HCT116 (cell line): ENCODE measurements at regions not wholly inside any gene's neighbourhood (a gene's known extent, or its start where the extent isn't known, plus 50 kb on each side); places are given as distances from the start of the nearest gene placed in this dataset.

ENCODE experiments used
- ATAC-seq: fragments of 200-7000 bp; cut with Tn5 transposase; 2 replicates; pipeline ENCODE4 v1.9.1; 2020; ENCODE audit warnings: mild to moderate bottlenecking, moderate library complexity
- BruUV-seq: library from RNA; stranded (reverse); fragments of 400-500 nt; replicated peaks from 2 replicates; lab custom pipeline; 2021; lab: Mats Ljungman, UMichigan
- CTCF ChIA-PET: fragments of 300-600 bp; sonication (Branson Sonifier 250); formaldehyde crosslinking; loops from one replicate; lab custom pipeline; 2021; ENCODE audit warnings: antibody characterized with exemption; lab: Charles Lee
- POLR2A ChIA-PET: fragments of 300-600, 350-600 bp; sonication (Branson Sonifier 250); formaldehyde crosslinking; loops from one replicate; lab custom pipeline; 2021; ENCODE audit warnings: antibody characterized with exemption; lab: Charles Lee
- RAD21 ChIA-PET, 2 experiments: fragments of 300-600 bp; sonication (Branson Sonifier 250); formaldehyde crosslinking; loops; one replicate each; lab custom pipeline; 2023; ENCODE audit warnings: low total read pairs in 2 of 2; ENCODE audit not compliant: uncharacterized antibody in 2 of 2, unreplicated experiment in 2 of 2, low non-redundant PET in 1 of 2; lab: Charles Lee
- DNase-seq: peaks from one replicate; pipeline ENCODE4 v3.0.0-alpha.2; 2010; ENCODE audit warnings: low read depth, low spot score
- H2AFZ ChIP-seq: fragments of 200-600 bp; shearing (Covaris generic), sonication (generic); 2 replicates; pipeline ENCODE4 v1.6.1; 2017; ENCODE audit warnings: low read depth, mixed run types, mixed read lengths, antibody characterized with exemption, low read length; ENCODE audit not compliant: poor library complexity, severe bottlenecking
- H3K27ac ChIP-seq: 2 replicates; pipeline ENCODE4 v1.5.1; 2012; ENCODE audit warnings: low read depth, low read length
- H3K27me3 ChIP-seq: fragments of 200-600 bp; sonication (generic); 2 replicates; pipeline ENCODE4 v1.6.1; 2016; ENCODE audit warnings: mixed run types, low read length, mixed read lengths; ENCODE audit not compliant: insufficient read depth
- H3K36me3 ChIP-seq, 2 experiments: fragments of 200-500 bp in 1 of 2; fragments of 200-600 bp in 1 of 2; sonication (Bioruptor generic) in 1 of 2; sonication (generic) in 1 of 2; 2 replicates each; pipeline versions ENCODE4 v1.5.1 to v1.6.1; 2014 to 2016; ENCODE audit warnings: low read length in 2 of 2, inconsistent platforms in 1 of 2, mixed read lengths in 1 of 2, mixed run types in 1 of 2; ENCODE audit not compliant: insufficient read depth in 2 of 2, control insufficient read depth in 1 of 2
- H3K4me1 ChIP-seq, 2 experiments: fragments of 200-600 bp in 1 of 2; sonication (generic) in 1 of 2; 2 replicates each; pipeline versions ENCODE4 v1.5.1 to v1.6.1; 2012 to 2017; ENCODE audit warnings: low read length in 2 of 2, inconsistent platforms in 1 of 2, mild to moderate bottlenecking in 1 of 2, mixed read lengths in 1 of 2, mixed run types in 1 of 2, moderate library complexity in 1 of 2; ENCODE audit not compliant: insufficient read depth in 2 of 2, control insufficient read depth in 1 of 2
- H3K4me2 ChIP-seq: fragments of 200-600 bp; sonication (generic); 2 replicates; pipeline ENCODE4 v1.6.1; 2017; ENCODE audit warnings: mixed run types, low read length, mixed read lengths
- H3K4me3 ChIP-seq, 2 experiments: fragments of 200-600 bp in 1 of 2; sonication (generic) in 1 of 2; replicated peaks in 1 of 2; 2 replicates each; pipeline ENCODE4 v1.5.1; 2011 to 2016; ENCODE audit warnings: low read length in 2 of 2, control low read depth in 1 of 2, low read depth in 1 of 2, mild to moderate bottlenecking in 1 of 2, mixed read lengths in 1 of 2, mixed run types in 1 of 2
- H3K79me2 ChIP-seq: fragments of 200-600 bp; sonication (generic); 2 replicates; pipeline ENCODE4 v1.6.1; 2017; ENCODE audit warnings: mild to moderate bottlenecking, mixed run types, low read length, moderate library complexity, mixed read lengths; ENCODE audit not compliant: insufficient read depth
- H3K9ac ChIP-seq: fragments of 200-600 bp; sonication (generic); 2 replicates; pipeline ENCODE4 v1.6.1; 2016; ENCODE audit warnings: low read length, mixed read lengths
- H3K9me2 ChIP-seq: fragments of 200-600 bp; sonication (generic), shearing (Covaris generic); 2 replicates; pipeline ENCODE4 v1.6.1; 2017; ENCODE audit warnings: mixed run types, mild to moderate bottlenecking, moderate library complexity; ENCODE audit not compliant: insufficient read depth
- H3K9me3 ChIP-seq, 2 experiments: fragments of 200-500 bp in 1 of 2; fragments of 200-600 bp in 1 of 2; sonication (Bioruptor generic) in 1 of 2; sonication (generic) in 1 of 2; 2 replicates each; pipeline ENCODE4 v1.6.1; 2014 to 2017; ENCODE audit warnings: low read length in 2 of 2, mixed read lengths in 2 of 2, inconsistent platforms in 1 of 2, low read depth in 1 of 2, mild to moderate bottlenecking in 1 of 2, mixed run types in 1 of 2, moderate library complexity in 1 of 2; ENCODE audit not compliant: control insufficient read depth in 1 of 2, insufficient read depth in 1 of 2
- H4K20me1 ChIP-seq: fragments of 200-600 bp; sonication (generic), shearing (Covaris generic); 2 replicates; pipeline ENCODE4 v1.6.1; 2017; ENCODE audit warnings: mixed run types, mild to moderate bottlenecking, moderate library complexity; ENCODE audit not compliant: insufficient read depth
- CBX3 ChIP-seq: IDR thresholded peaks from 2 replicates; pipeline ENCODE4 v1.6.1; 2012; ENCODE audit warnings: low read depth
- CEBPB ChIP-seq: IDR thresholded peaks from 2 replicates; pipeline ENCODE4 v1.6.1; 2012; ENCODE audit warnings: low read depth
- EGR1 ChIP-seq: IDR thresholded peaks from 2 replicates; pipeline ENCODE4 v1.6.1; 2012; ENCODE audit warnings: low read depth
- ELF1 ChIP-seq: IDR thresholded peaks from 2 replicates; pipeline ENCODE4 v1.6.1; 2012; ENCODE audit warnings: low read depth, borderline replicate concordance
- EZH2 ChIP-seq: fragments of 200-600 bp; sonication (generic); IDR thresholded peaks from 2 replicates; pipeline ENCODE4 v1.6.1; 2017; ENCODE audit warnings: antibody characterized with exemption, mixed run types
- EZH2phosphoT487 ChIP-seq: fragments of 200-600 bp; IDR thresholded peaks from 2 replicates; pipeline ENCODE4 v1.6.1; 2018; ENCODE audit warnings: antibody characterized with exemption, borderline replicate concordance
- FOSL1 ChIP-seq: IDR thresholded peaks from 2 replicates; pipeline ENCODE4 v1.6.1; 2012; ENCODE audit warnings: low read depth
- JUND ChIP-seq: IDR thresholded peaks from 2 replicates; pipeline ENCODE4 v1.6.1; 2012
- MAX ChIP-seq: IDR thresholded peaks from 2 replicates; pipeline ENCODE4 v1.6.1; 2012
- POLR2A ChIP-seq: IDR thresholded peaks from 2 replicates; pipeline ENCODE4 v1.7.0; 2011; ENCODE audit warnings: borderline replicate concordance; ENCODE audit not compliant: insufficient read depth, insufficient read length; ENCODE audit errors: extremely low read depth
- RAD21 ChIP-seq: IDR thresholded peaks from 2 replicates; pipeline ENCODE4 v1.6.1; 2012; ENCODE audit warnings: low read depth, mild to moderate bottlenecking
- SIN3A ChIP-seq: IDR thresholded peaks from 2 replicates; pipeline ENCODE4 v1.6.1; 2012; ENCODE audit warnings: low read depth
- SP1 ChIP-seq: IDR thresholded peaks from 2 replicates; pipeline ENCODE4 v1.6.1; 2012; ENCODE audit warnings: low read depth
- SRF ChIP-seq: IDR thresholded peaks from 2 replicates; pipeline ENCODE4 v1.6.1; 2012; ENCODE audit warnings: low read depth
- YY1 ChIP-seq: IDR thresholded peaks from 2 replicates; pipeline ENCODE4 v1.6.1; 2011; ENCODE audit warnings: low read length, low read depth, moderate library complexity, mild to moderate bottlenecking; ENCODE audit not compliant: insufficient replicate concordance; ENCODE audit errors: extremely low read depth
- ZFX ChIP-seq: fragments of 450-650 bp; IDR thresholded peaks from 2 replicates; pipeline ENCODE4 v1.6.1; 2017
- ZNF274 ChIP-seq: fragments of 200-500 bp; sonication (Bioruptor generic); IDR thresholded peaks from 2 replicates; pipeline ENCODE4 v1.6.1; 2014; ENCODE audit warnings: mild to moderate bottlenecking, low read depth, low read length, inconsistent platforms
- intact Hi-C: fragments of 100-400 bp; cut with micrococcal nuclease; formaldehyde crosslinking; loops from 2 replicates; pipeline ENCODE4 v1.10.0; 2022
- TF ChIP-seq, protein P1 (sequence below): IDR thresholded peaks from 2 replicates; pipeline ENCODE4 v1.6.1; 2012
- TF ChIP-seq, protein P2 (sequence below), 3 experiments: fragments of 200-600 bp in 1 of 3; sonication (generic) in 1 of 3; IDR thresholded peaks in 2 of 3; conservative IDR thresholded peaks in 1 of 3; 2 replicates each; pipeline ENCODE4 v1.5.1; 2012 to 2017; ENCODE audit warnings: low read depth in 2 of 3, low read length in 2 of 3, antibody characterized with exemption in 1 of 3, borderline replicate concordance in 1 of 3, control low read depth in 1 of 3, mild to moderate bottlenecking in 1 of 3, mixed read lengths in 1 of 3, mixed run types in 1 of 3, moderate library complexity in 1 of 3; ENCODE audit not compliant: insufficient read depth in 1 of 3

DNA sequence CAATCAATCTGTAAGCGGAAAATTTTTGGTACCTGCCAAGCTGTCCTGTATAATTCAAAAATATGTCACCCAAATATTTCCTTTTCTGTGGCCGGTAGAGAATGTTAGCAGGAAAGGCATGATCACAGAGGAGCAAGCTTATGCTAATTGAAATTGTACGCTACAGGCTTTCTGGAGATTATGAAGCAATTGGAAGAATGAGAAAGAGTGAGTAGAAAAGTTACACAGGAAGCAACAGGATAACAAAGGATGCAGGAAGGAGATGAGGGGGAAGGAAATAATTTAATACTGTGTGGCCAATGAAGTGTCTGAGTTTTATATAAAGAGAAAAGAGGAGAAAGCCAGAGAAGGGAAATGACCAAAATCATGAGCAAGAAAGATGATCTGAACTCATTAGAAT is 627.2 kb upstream of the STXBP6 start:
- H3K36me3 ChIP-seq, result no peaks in the 10 kb centered on the region
- TF ChIP-seq SRF (no peak), EZH2phosphoT487 (no peak), ELF1 (no peak), CBX3 (no peak), CEBPB (no peak), ZNF274 (no peak), POLR2A (no peak), EZH2 (no peak), JUND (no peak), ZFX (no peak), SP1 (no peak), RAD21 (no peak), EGR1 (no peak), SIN3A (no peak), FOSL1 (no peak), YY1 (no peak), MAX (no peak)
- TF ChIP-seq, protein P1, sequence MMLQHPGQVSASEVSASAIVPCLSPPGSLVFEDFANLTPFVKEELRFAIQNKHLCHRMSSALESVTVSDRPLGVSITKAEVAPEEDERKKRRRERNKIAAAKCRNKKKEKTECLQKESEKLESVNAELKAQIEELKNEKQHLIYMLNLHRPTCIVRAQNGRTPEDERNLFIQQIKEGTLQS, result no peak
- TF ChIP-seq, protein P2, sequence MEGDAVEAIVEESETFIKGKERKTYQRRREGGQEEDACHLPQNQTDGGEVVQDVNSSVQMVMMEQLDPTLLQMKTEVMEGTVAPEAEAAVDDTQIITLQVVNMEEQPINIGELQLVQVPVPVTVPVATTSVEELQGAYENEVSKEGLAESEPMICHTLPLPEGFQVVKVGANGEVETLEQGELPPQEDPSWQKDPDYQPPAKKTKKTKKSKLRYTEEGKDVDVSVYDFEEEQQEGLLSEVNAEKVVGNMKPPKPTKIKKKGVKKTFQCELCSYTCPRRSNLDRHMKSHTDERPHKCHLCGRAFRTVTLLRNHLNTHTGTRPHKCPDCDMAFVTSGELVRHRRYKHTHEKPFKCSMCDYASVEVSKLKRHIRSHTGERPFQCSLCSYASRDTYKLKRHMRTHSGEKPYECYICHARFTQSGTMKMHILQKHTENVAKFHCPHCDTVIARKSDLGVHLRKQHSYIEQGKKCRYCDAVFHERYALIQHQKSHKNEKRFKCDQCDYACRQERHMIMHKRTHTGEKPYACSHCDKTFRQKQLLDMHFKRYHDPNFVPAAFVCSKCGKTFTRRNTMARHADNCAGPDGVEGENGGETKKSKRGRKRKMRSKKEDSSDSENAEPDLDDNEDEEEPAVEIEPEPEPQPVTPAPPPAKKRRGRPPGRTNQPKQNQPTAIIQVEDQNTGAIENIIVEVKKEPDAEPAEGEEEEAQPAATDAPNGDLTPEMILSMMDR (IDR thresholded peaks at IDR 0.05 in 2 of 3, conservative IDR thresholded peaks at IDR 0.05 in 1 of 3; ENCODE audit: borderline replicate concordance in 1 of 3, insufficient read depth in 1 of 3, low read depth in 2 of 3, low read length in 2 of 3), result no peak
- H3K27ac ChIP-seq, result no peak overlapping the region
- H3K79me2 ChIP-seq, result no peaks in the 10 kb centered on the region
- CTCF ChIA-PET, result no interaction called here
- no peaks in the 10 kb centered on the region for H4K20me1 ChIP-seq
- no peak overlapping the region for H3K9ac ChIP-seq
- RAD21 ChIA-PET, result no interaction called here
- H3K4me3 ChIP-seq, result no peak overlapping the region
- DNase-seq (no peak), ATAC-seq (no peak)
- intact Hi-C loops, result no loop called here
- POLR2A ChIA-PET, result no interaction called here
- H3K4me2 ChIP-seq, result no peak overlapping the region
- H2AFZ ChIP-seq, result no peak overlapping the region
- H3K4me1 ChIP-seq, result no peaks in the 10 kb centered on the region
- no TSS peak for BruUV-seq
- H3K9me2 ChIP-seq, result no peaks in the 10 kb centered on the region
- peaks cover 7 to 18% of the 10 kb centered on the region in 2 experiments; a peak in 2 of 4 replicates for H3K9me3 ChIP-seq
- no peaks in the 10 kb centered on the region for H3K27me3 ChIP-seq
